Suprapubic skin (tissue), 4 donors: ENCODE measurements at regions not wholly inside any gene's neighbourhood (a gene's known extent, or its start where the extent isn't known, plus 50 kb on each side); places are given as distances from the start of the nearest gene placed in this dataset.

Experiments used
- CTCF ChIP-seq, 2 donors: fragments of 200-600 bp in 1 of 2; fragments of 450-650 bp in 1 of 2; sonication (generic) in 1 of 2; IDR thresholded peaks; one replicate each; pipeline ENCODE4 v1.5.1; 2016 to 2019; ENCODE audit warnings: antibody characterized with exemption in 2 of 2, mild to moderate bottlenecking in 1 of 2, moderate library complexity in 1 of 2
- EP300 ChIP-seq: sonication (generic); formaldehyde crosslinking; IDR thresholded peaks from one replicate; pipeline ENCODE4 v1.6.1; 2017; ENCODE audit warnings: antibody characterized with exemption
- POLR2A ChIP-seq, 2 donors: fragments of 450-650 bp; IDR thresholded peaks; one replicate each; pipeline ENCODE4 v1.6.1; 2017; ENCODE audit warnings: antibody characterized with exemption in 2 of 2, mild to moderate bottlenecking in 2 of 2, moderate library complexity in 2 of 2
- POLR2AphosphoS5 ChIP-seq, 3 donors: sonication (generic); formaldehyde crosslinking; IDR thresholded peaks; one replicate each; pipeline ENCODE4 v1.6.1; 2017; ENCODE audit warnings: antibody characterized with exemption in 3 of 3

GRCh38 chr12:125487336-125487735 is 422.1 kb downstream of the AACS start:
- no peak for TF ChIP-seq CTCF (IDR thresholded peaks at IDR 0.05)
- TF ChIP-seq POLR2A (IDR thresholded peaks at IDR 0.05), result no peak
- no peak for TF ChIP-seq POLR2AphosphoS5 (IDR thresholded peaks at IDR 0.05)
- no peak for TF ChIP-seq EP300
